Stomach (tissue), 8 donors: ENCODE measurements at regions not wholly inside any gene's neighbourhood (a gene's known extent, or its start where the extent isn't known, plus 50 kb on each side); places are given as distances from the start of the nearest gene placed in this dataset.

Experiments used
- DNase-seq, 2 donors: peaks; one replicate each; pipeline versions ENCODE4 v3.0.0 to v3.0.0-alpha.2; 2013 to 2019
- H3K27ac ChIP-seq, 5 donors: fragments of 200-600 bp in 4 of 5; sonication (generic) in 4 of 5; one replicate each; pipeline ENCODE4 v1.5.1; 2013 to 2019; ENCODE audit warnings: mild to moderate bottlenecking in 1 of 5, moderate library complexity in 1 of 5
- H3K27me3 ChIP-seq, 3 donors: fragments of 200-600 bp; sonication (generic); one replicate each; pipeline ENCODE4 v1.5.1; 2017 to 2019; ENCODE audit warnings: mixed run types in 1 of 3
- H3K36me3 ChIP-seq, 4 donors: fragments of 200-600 bp; sonication (generic); 1 replicate in 3 of 4; 2 replicates in 1 of 4; pipeline ENCODE4 v1.5.1; 2016 to 2019
- H3K4me1 ChIP-seq, 4 donors: fragments of 200-600 bp; sonication (generic); one replicate each; pipeline ENCODE4 v1.5.1; 2016 to 2019
- H3K4me3 ChIP-seq, 4 donors: fragments of 200-600 bp; sonication (generic) in 3 of 4; one replicate each; pipeline ENCODE4 v1.5.1; 2016 to 2019; ENCODE audit warnings: mild to moderate bottlenecking in 1 of 4
- H3K9me3 ChIP-seq, 4 donors: fragments of 200-600 bp; sonication (generic); one replicate each; pipeline ENCODE4 v1.5.1; 2016 to 2019
- CTCF ChIP-seq, 7 experiments: fragments of 450-650 bp in 4 of 7; fragments of 200-600 bp in 3 of 7; sonication (generic) in 3 of 7; IDR thresholded peaks; one replicate each; pipeline ENCODE4 v1.5.1; 2016 to 2019; ENCODE audit warnings: antibody characterized with exemption in 7 of 7, control low read depth in 2 of 7, mild to moderate bottlenecking in 1 of 7
- EP300 ChIP-seq: sonication (generic); formaldehyde crosslinking; IDR thresholded peaks from one replicate; pipeline ENCODE4 v1.6.1; 2017; ENCODE audit warnings: antibody characterized with exemption
- POLR2A ChIP-seq, 4 donors: fragments of 450-650 bp; IDR thresholded peaks; one replicate each; pipeline ENCODE4 v1.6.1; 2016; ENCODE audit warnings: antibody characterized with exemption in 4 of 4, control low read depth in 2 of 4, mild to moderate bottlenecking in 1 of 4, moderate library complexity in 1 of 4
- POLR2AphosphoS5 ChIP-seq, 3 donors: sonication (generic); formaldehyde crosslinking; IDR thresholded peaks; one replicate each; pipeline ENCODE4 v1.6.1; 2016; ENCODE audit warnings: antibody characterized with exemption in 3 of 3
- WGBS, 5 donors: extraction: QIAGEN DNeasy Blood & Tissue Kit in 3 of 5; methylation state at CpG; one replicate each; pipeline versions ENCODE4 v1.1.5 to v1.1.7; 2013 to 2018; 5-methylcytosine and 5-hydroxymethylcytosine counted together
- intact Hi-C: fragments of 100-400 bp; cut with DNase I; formaldehyde crosslinking; loops from one replicate; pipeline ENCODE4 v1.15.1; 2023; ENCODE audit warnings: low total_unique reads
- donor health status: healthy with polysubstance abuse.
- donor health status: Bipolar disorder and iron deficiency.
- donor health status: healthy.

DNA sequence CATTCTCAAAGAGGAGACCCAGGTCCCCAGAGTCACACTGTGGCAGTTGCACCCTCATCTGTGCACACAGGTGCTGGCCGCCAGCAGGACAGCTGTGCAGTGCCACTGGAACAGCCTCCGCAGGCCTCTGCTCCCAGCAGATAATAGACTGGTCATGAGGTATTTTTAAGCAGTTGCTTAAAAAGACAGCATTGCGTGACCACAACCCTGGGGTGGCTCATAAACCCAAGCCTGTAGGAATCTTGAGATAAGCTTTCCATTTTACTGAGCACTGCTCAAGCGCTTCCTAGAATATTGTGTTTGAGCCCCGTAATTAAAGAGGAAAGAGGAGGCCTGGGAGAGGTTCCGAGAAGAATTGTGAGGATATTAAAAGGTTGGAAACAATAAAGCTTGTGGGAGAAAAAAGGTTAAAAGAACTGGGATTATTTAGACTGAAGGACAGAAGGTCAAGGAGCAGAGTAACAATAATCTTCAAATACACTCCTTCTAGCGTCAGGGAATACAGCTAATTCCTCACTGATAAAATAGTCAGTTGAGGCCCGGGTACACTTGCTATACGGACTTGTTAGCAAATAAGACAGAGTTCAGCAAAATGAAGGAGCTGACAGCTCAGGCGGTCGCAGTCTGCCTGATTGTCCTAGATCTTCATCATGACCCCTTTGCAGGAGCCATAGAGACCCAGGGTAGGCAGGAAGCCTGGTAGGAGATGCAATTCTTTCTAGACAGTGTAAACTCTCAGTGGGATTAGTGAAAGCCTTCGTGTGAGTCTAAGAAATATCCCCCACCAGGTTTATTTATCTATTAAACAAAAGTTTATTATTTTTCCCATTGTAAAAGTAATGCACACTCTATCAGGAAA, 86.2 kb upstream of the KIT start:
- no peaks in the 10 kb centered on the region for H3K27me3 ChIP-seq
- no peaks in the 10 kb centered on the region for H3K36me3 ChIP-seq
- no peak for DNase-seq
- 67 to 78% (median 72%) methylated on average over 12 of the region's 12 CpGs for WGBS, 5 donors
- TF ChIP-seq POLR2AphosphoS5 (IDR thresholded peaks at IDR 0.05) (no peak), POLR2A (IDR thresholded peaks at IDR 0.05) (no peak), EP300 (no peak), CTCF (IDR thresholded peaks at IDR 0.05) (no peak)
- no peak overlapping the region for H3K4me3 ChIP-seq
- intact Hi-C loops, result no loop called here
- no peak overlapping the region for H3K27ac ChIP-seq
- no peaks in the 10 kb centered on the region for H3K9me3 ChIP-seq
- no peaks in the 10 kb centered on the region for H3K4me1 ChIP-seq

DNA sequence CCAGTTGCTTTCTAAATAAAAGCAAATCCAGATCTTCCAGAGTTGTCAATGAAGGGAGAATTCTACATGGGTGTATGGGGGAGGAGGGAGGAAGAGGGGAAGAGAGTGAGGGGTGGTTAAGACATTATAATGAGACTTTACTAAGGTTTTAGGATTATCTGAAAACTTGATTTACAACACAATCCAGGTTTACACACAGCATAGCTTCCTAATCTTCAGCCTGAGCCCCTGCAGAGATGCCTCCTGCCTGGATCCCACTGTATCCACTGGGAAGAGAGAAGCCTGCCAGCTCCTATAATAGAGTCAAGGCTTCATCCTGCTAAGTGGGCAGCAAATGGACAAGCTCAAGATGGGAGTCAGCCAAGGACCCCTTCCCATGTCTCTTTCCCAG, 85.6 kb upstream of the KIT start:
- H3K27ac ChIP-seq, result no peak overlapping the region
- no peak overlapping the region for H3K4me3 ChIP-seq

GRCh38 chr4:54574500-54574899, 83.3 kb upstream of the KIT start:
- H3K27ac ChIP-seq, result no peak overlapping the region
- intact Hi-C loops, result no loop called here
- no peaks in the 10 kb centered on the region for H3K4me1 ChIP-seq
- no peaks in the 10 kb centered on the region for H3K27me3 ChIP-seq
- TF ChIP-seq CTCF (IDR thresholded peaks at IDR 0.05) (no peak), POLR2AphosphoS5 (IDR thresholded peaks at IDR 0.05) (no peak), POLR2A (IDR thresholded peaks at IDR 0.05) (no peak)
- 59 to 80% (median 62%) methylated on average over 1 of the region's 1 CpG for WGBS, 5 donors
- no peak overlapping the region for H3K4me3 ChIP-seq
- no peaks in the 10 kb centered on the region for H3K9me3 ChIP-seq
- DNase-seq, result no peak
- H3K36me3 ChIP-seq, result no peaks in the 10 kb centered on the region

More for the DNA sequence above, 85.6 kb upstream of the KIT start:
- no peaks in the 10 kb centered on the region for H3K4me1 ChIP-seq
- intact Hi-C loops, result no loop called here
- no peaks in the 10 kb centered on the region for H3K27me3 ChIP-seq
- no peaks in the 10 kb centered on the region for H3K9me3 ChIP-seq
- no peak for TF ChIP-seq CTCF (IDR thresholded peaks at IDR 0.05)
- TF ChIP-seq EP300, result no peak
- no peak for TF ChIP-seq POLR2AphosphoS5 (IDR thresholded peaks at IDR 0.05)
- TF ChIP-seq POLR2A (IDR thresholded peaks at IDR 0.05), result no peak
- H3K36me3 ChIP-seq, result no peaks in the 10 kb centered on the region
- DNase-seq, result no peak

GRCh38 chr4:54575919-54576318, 81.8 kb upstream of the KIT start:
- TF ChIP-seq POLR2A (IDR thresholded peaks at IDR 0.05) (no peak), POLR2AphosphoS5 (IDR thresholded peaks at IDR 0.05) (no peak), CTCF (IDR thresholded peaks at IDR 0.05) (no peak), EP300 (no peak)
- no peaks in the 10 kb centered on the region for H3K27me3 ChIP-seq
- WGBS, 5 donors, result 70 to 91% (median 76%) methylated on average over 2 of the region's 2 CpGs
- H3K36me3 ChIP-seq, result no peaks in the 10 kb centered on the region
- no peaks in the 10 kb centered on the region for H3K4me1 ChIP-seq
- no peak for DNase-seq
- intact Hi-C loops, result no loop called here
- H3K4me3 ChIP-seq, result no peak overlapping the region
- no peaks in the 10 kb centered on the region for H3K9me3 ChIP-seq
- H3K27ac ChIP-seq, result no peak overlapping the region
